HT1080 (cell line): ENCODE measurements at regions not wholly inside any gene's neighbourhood (a gene's known extent, or its start where the extent isn't known, plus 50 kb on each side); places are given as distances from the start of the nearest gene placed in this dataset.

Source experiments
- DNase-seq: peaks from one replicate; pipeline ENCODE4 v3.0.0-alpha.2; 2015; ENCODE audit warnings: low read depth

- DNase-seq = no peak
These were observed 51.2 kb upstream of the PCBD1 start for GRCh38 chr10:70939441-70940003.

DNA sequence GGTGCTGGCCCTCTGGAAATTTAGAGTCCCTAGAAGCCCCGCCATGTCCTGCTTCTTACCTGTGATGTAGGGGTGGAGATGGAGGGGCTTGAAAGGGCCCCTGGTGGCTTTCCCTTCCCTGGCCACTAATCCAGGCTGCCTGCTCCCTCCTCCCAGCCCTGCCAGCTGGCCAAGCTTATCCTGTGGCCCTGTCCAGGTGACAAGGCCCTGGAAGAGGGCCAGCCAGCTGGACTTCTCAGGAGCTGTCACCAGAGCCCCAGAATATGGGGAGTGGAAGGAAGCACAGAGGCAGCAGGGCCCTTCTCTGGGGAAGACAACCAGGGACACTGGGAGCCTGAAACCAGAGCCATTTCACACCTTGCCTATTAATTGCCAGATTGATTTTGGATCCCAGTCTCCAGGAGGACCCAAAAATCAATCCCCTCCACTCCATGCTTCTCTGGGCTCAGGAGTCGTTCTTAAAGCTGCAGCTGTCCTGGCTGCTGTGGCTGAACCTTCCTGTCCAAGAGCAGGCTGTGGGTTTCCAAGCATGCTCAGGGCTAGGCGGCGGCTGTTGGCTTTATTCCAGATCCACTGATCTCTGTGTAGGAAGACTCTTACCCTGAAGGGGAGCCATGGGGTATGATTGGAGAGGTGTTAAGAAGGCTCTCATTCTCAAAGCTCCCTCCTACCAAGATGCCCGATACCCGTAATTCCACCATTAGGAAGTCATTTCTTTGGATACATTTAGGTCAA, 52.6 kb upstream of the PCBD1 start:
- no peak for DNase-seq

GRCh38 chr10:70942125-70942524, 53.8 kb upstream of the PCBD1 start:
- no peak for DNase-seq

GRCh38 chr10:70942725-70943124, 54.4 kb upstream of the PCBD1 start:
- DNase-seq = no peak

GRCh38 chr10:70943249-70943648, 54.9 kb upstream of the PCBD1 start:
- DNase-seq = no peak

DNA sequence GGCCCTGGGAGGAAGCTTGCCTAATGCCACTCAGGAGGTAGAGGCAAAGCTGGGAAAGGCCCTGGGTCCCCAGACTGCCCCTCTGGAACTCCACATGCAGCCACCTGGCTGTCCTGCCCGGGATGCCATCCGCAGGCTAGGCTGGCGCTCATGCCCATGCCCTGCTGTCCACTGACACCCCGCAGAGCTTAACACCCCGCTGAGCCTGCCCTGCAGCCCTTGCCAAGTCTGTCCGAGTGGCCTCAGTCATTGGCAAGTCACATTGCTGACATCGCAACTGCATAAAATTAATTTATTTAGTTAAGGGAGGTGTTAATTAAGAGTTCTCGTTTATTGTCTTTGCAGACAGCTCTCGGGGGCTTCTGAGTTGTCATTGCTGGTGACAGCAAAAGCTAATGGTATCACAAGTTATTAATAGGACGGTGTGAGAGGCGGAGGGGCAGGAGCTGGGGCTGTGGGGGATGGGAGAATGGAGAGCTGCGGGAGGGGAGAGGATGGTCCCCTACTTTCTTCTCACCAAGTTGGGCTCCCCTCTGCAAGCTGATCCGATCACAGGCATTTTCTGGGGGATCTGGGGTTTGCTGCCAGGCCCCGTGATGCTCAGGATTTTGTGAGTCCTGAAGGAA, 55.6 kb upstream of the PCBD1 start:
- no peak for DNase-seq

DNA sequence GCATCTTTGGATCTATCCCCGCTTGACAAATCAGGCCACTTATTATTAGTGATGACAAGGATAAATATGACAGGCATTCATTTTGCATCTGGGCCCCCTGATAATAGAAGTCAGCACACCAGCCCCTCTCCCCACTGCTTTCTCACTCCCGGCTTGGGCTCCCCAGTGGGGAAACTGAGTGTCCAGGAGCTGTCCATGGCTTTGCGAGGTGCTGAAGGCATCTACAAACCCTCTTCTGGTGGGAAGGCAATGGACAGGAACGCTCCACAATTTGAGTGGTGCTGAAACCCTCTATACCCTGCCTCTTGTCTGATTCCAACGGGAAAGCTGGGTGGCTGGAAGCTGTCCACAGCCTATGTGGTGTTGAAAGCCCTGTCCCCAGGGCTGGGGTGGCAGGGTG, 61.7 kb upstream of the PCBD1 start:
- no peak for DNase-seq

GRCh38 chr10:70950801-70951200, 62.4 kb upstream of the PCBD1 start:
- DNase-seq = no peak

- DNase-seq = no peak
These were observed 64.0 kb upstream of the PCBD1 start for GRCh38 chr10:70952401-70952800.

- DNase-seq = no peak
These were observed 64.6 kb upstream of the PCBD1 start for GRCh38 chr10:70952921-70953320.

GRCh38 chr10:70954381-70955176, 66.2 kb upstream of the PCBD1 start:
- no peak for DNase-seq

DNA sequence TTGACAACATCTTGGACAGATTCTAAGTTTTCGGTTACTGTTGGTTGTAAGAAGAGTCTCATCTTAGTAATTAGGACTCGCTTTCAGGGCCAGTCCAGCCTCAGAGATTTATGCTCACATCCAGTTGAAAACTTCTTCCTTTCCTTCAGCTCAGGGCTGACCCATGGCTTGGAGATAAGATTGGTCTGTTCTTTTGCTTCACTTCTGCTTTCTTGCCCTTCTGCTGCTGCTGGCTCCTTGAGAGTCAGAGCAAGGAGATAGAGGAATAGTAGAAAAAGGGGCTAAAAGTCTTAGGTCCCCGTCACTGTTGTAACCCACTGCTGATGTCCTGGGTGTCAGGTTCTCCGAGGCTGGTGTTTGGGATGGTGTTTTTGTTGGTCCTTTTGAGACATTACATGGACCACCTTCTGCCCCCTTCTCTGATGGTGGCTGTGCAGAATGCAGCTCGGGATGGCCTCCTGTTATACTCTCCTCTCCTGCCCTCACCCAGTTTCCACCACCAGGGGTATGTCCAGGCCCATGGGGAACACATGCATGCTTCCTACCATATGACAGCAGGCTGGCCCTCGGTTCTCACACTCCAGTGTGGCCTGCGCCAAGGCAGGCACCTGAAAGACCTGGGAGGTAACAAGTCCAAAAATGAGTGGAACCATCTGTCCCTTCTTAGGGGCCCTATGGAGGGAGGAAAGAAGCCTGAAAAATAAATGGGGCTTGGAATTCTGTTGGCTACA, 67.8 kb upstream of the PCBD1 start:
- DNase-seq = peak; percentile 11

DNA sequence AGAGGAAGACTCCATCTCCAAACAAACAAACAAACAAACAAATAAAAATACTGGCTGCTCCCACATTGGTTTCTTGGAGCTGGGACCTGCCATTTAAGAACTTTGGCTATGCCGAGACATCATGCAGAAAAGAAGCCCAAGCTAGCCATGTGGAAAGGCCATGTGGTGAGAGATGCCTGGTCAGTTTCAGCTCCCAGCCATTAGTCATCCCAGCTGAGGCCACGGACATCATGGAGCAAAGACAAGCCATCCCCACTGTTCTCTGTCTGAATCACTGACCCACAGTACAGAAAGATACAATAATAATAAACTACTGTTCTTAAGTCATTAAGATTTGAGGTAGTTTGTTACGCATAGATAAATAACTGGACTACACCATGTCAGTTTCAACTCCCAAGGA, 70.0 kb upstream of the PCBD1 start:
- DNase-seq = no peak

- no peak for DNase-seq
These were observed 72.0 kb upstream of the PCBD1 start for GRCh38 chr10:70960316-70960715.

- DNase-seq = no peak
These were observed 72.6 kb upstream of the PCBD1 start for GRCh38 chr10:70960783-70961570.

GRCh38 chr10:70962686-70963085, 74.3 kb upstream of the PCBD1 start:
- DNase-seq = no peak

DNA sequence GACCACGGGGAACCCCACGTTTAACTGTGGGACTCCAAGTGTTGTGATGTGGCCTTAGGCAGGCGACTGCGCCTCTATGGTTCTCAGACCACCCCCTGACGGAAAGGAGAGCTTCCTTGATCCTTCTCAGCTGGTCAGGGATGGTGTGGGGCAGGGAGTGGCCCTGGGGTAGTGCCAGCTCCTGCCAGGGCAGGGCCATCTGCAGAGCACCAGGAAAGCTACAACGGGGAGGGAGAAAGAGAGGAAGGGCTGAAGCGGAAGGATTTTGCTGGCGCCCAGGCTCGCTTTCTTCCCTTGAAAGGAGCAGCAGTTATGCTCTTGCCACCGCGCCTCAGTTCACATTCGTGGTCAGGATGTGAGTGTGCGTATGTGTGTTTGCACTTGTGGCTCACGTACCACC, 74.9 kb upstream of the PCBD1 start:
- DNase-seq = no peak

DNA sequence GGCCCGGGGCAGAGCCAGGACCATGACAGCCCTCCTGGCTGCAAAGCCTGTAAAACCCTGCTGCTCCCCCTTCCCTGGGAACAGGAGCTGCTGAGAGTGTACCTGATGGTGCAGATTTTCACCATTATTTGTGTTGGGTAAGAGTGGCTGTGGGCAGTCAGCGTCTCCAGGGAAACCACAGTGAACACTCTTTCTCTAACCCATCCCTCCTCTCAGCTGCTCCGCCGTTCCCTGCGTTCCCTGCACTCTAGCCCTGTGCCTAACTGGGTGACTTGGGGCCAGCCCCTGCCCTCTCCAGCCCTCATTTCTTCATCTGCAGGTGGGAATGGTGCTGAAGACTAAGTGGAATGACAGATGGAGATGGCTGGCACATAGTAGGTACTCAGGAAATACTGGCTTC, 75.9 kb upstream of the PCBD1 start:
- DNase-seq = no peak

DNA sequence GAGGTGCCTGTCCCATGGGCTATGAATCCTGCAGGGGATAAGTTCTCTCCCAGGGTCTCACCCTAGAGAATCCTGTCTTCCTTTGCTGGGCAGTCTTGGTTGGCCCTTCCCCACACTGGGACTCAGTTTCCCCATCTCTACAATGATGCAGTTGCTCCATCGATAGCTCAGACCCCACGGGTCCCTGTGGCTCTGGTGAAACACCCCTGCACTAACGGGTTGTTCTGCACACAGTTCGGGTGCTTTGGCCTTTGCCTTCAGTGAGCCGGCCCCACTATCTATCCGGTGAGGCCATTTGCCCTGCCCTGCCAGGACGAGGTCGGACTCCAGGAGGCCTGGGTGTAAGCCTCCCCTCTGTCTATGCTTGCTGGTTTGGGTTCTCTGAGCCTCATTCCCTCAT, 76.5 kb upstream of the PCBD1 start:
- no peak for DNase-seq

DNA sequence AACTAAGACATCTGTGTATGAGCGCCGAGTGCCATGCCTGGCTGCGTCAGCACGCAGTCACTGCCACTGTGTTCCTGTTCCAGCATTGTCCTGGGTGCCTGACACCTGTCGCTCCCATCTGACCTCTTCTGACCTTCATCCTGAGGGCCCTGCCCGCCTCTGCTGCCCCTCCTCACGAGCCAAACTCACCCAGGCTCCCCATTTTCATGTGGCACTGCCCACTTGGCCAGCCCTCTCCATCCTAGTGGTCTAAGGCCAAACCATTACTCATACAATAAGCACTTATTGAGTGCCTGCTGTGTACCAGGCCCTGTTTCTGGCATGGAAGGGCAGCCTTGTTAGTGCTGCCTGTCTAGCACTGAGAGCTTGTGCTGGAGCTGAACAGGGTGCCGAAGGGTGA, 77.2 kb upstream of the PCBD1 start:
- no peak for DNase-seq
